ENCODE measurements at regions not wholly inside any gene's neighbourhood (a gene's known extent, or its start where the extent isn't known, plus 50 kb on each side); places are given as distances from the start of the nearest gene placed in this dataset.

DNA sequence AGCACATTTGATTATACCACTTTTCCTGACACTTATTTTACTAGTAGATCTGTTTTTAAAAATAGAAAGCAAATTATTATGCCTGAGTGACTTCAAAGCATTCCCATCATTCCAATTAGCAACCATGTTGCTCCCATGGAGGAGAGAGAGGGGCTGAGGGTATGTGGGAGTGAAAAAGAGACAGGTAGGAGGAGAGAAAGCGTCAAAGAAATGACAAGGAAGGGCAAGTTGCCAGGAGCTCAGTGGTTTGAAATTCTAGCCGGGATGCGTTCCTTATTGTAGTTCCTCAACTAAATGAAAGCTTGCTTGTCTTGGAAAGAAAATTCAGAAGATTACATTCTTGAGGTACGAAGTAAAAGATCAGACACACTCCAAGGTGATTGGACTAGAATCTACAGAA is 92.4 kb upstream of the PKP2 start:
- ChIA-PET POLR2A (no interaction called here), CTCF (ENCODE audit: low intra/inter-chr PET ratio, low total read pairs) (no interaction called here)
- Histone ChIP-seq H3K27ac (ENCODE audit: extremely low read length, insufficient read depth, low read length) (no peak overlapping the region), H4K20me1 (ENCODE audit: insufficient read depth, low read length) (no peaks in the 10 kb centered on the region), H3K4me3 (replicated peaks in 1 of 3; ENCODE audit: insufficient read depth in 1 of 3, low read depth in 2 of 3, low read length in 3 of 3) (no peak overlapping the region), H3K4me1 (ENCODE audit: insufficient read depth, low read length) (no peaks in the 10 kb centered on the region), H2AFZ (ENCODE audit: low read length) (no peak overlapping the region), H3K9me3 (ENCODE audit: low read length) (no peaks in the 10 kb centered on the region), H3K79me2 (ENCODE audit: insufficient read depth, low read length) (no peaks in the 10 kb centered on the region), H3K4me2 (ENCODE audit: low read depth, low read length) (no peak overlapping the region), H3K9ac (ENCODE audit: insufficient read depth, low read depth, low read length) (no peak overlapping the region), H3K36me3 (replicated peaks in 1 of 2; ENCODE audit: control insufficient read depth in 1 of 2, insufficient read depth in 2 of 2, low read length in 2 of 2) (no peaks in the 10 kb centered on the region), H3K27me3 (ENCODE audit: control insufficient read depth in 1 of 2, insufficient read depth in 2 of 2, low read length in 2 of 2) (peaks cover 0 to 1% of the 10 kb centered on the region in 2 experiments; a peak in 1 of 5 replicates)
- no TSS peak for BruUV-seq (replicated peaks)
- FAIRE-seq: no peak
- WGBS (ENCODE audit: low lambda C conversion rate): 5% methylated on average over 4 of the region's 4 CpGs
- in situ Hi-C loops (cut with HindIII; ENCODE audit: extremely low pct_ligation_motif_present, low pct_unique_long_range_greater_than_20kb): no loop called here
- DNase-seq (ENCODE audit: low spot score): no peak
- no peak for TF ChIP-seq ZSCAN25 (CRISPR knock-in tag; IDR thresholded peaks at IDR 0.05)
- no peak for ATAC-seq
- intact Hi-C loops (cut with micrococcal nuclease; ENCODE audit: unreplicated experiment): no loop called here

DNA sequence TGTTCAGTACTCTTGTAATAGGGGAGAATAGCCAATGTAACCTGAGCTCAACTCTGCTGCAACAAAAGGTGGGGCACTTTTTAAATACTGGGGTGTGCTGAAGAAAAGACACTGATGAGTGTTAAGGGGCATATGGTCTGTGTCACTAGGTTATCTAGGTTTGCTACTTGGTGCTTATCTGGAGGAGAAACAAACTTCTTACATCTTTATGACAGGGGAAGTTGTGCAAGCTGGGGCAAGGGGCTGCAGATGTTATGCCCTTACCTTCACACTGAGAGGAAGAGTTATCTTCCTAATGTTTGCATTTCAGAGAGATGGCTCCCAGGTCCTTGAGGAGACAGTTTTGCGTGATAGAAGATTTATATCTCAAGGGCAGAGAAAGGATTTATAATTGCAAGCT is 90.9 kb upstream of the PKP2 start:
- DNase-seq (ENCODE audit: low spot score) (no peak), ATAC-seq (no peak), FAIRE-seq (no peak)
- Histone ChIP-seq H3K4me3 (replicated peaks in 1 of 3; ENCODE audit: insufficient read depth in 1 of 3, low read depth in 2 of 3, low read length in 3 of 3) (no peak overlapping the region), H4K20me1 (ENCODE audit: insufficient read depth, low read length) (no peaks in the 10 kb centered on the region), H3K36me3 (replicated peaks in 1 of 2; ENCODE audit: control insufficient read depth in 1 of 2, insufficient read depth in 2 of 2, low read length in 2 of 2) (no peaks in the 10 kb centered on the region), H3K79me2 (ENCODE audit: insufficient read depth, low read length) (no peaks in the 10 kb centered on the region), H3K9me3 (ENCODE audit: low read length) (no peaks in the 10 kb centered on the region), H3K27ac (ENCODE audit: extremely low read length, insufficient read depth, low read length) (no peak overlapping the region), H2AFZ (ENCODE audit: low read length) (no peak overlapping the region), H3K4me2 (ENCODE audit: low read depth, low read length) (no peak overlapping the region), H3K9ac (ENCODE audit: insufficient read depth, low read depth, low read length) (no peak overlapping the region), H3K27me3 (ENCODE audit: control insufficient read depth in 1 of 2, insufficient read depth in 2 of 2, low read length in 2 of 2) (peaks cover 0 to 1% of the 10 kb centered on the region in 2 experiments; a peak in 1 of 5 replicates), H3K4me1 (ENCODE audit: insufficient read depth, low read length) (no peaks in the 10 kb centered on the region)
- in situ Hi-C loops (cut with HindIII; ENCODE audit: extremely low pct_ligation_motif_present, low pct_unique_long_range_greater_than_20kb) (no loop called here), intact Hi-C loops (cut with micrococcal nuclease; ENCODE audit: unreplicated experiment) (no loop called here)
- WGBS (ENCODE audit: low lambda C conversion rate): 0% methylated on average over 1 of the region's 1 CpG
- BruUV-seq (replicated peaks): no TSS peak
- ChIA-PET POLR2A (no interaction called here), CTCF (ENCODE audit: low intra/inter-chr PET ratio, low total read pairs) (no interaction called here)
- TF ChIP-seq, protein P1, sequence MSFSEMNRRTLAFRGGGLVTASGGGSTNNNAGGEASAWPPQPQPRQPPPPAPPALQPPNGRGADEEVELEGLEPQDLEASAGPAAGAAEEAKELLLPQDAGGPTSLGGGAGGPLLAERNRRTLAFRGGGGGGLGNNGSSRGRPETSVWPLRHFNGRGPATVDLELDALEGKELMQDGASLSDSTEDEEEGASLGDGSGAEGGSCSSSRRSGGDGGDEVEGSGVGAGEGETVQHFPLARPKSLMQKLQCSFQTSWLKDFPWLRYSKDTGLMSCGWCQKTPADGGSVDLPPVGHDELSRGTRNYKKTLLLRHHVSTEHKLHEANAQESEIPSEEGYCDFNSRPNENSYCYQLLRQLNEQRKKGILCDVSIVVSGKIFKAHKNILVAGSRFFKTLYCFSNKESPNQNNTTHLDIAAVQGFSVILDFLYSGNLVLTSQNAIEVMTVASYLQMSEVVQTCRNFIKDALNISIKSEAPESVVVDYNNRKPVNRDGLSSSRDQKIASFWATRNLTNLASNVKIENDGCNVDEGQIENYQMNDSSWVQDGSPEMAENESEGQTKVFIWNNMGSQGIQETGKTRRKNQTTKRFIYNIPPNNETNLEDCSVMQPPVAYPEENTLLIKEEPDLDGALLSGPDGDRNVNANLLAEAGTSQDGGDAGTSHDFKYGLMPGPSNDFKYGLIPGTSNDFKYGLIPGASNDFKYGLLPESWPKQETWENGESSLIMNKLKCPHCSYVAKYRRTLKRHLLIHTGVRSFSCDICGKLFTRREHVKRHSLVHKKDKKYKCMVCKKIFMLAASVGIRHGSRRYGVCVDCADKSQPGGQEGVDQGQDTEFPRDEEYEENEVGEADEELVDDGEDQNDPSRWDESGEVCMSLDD (CRISPR knock-in tag; IDR thresholded peaks at IDR 0.05; ENCODE audit: borderline replicate concordance): no peak
- TF ChIP-seq PAX8 (CRISPR knock-in tag; IDR thresholded peaks at IDR 0.05; ENCODE audit: borderline replicate concordance) (no peak), HNF4G (IDR thresholded peaks at IDR 0.05; ENCODE audit: borderline replicate concordance, low read depth, low read length) (no peak), HNF4G (CRISPR knock-in tag; IDR thresholded peaks at IDR 0.05; ENCODE audit: borderline replicate concordance, low read depth) (no peak), YEATS2 (CRISPR knock-in tag; IDR thresholded peaks at IDR 0.05; ENCODE audit: borderline replicate concordance) (no peak), RBM22 (optimal IDR thresholded peaks at IDR 0.05; ENCODE audit: low read length) (no peak), EEA1 (CRISPR knock-in tag; IDR thresholded peaks at IDR 0.05; ENCODE audit: borderline replicate concordance) (no peak), SCMH1 (CRISPR knock-in tag; IDR thresholded peaks at IDR 0.05; ENCODE audit: borderline replicate concordance) (no peak), RFX5 (IDR thresholded peaks at IDR 0.05; ENCODE audit: low read depth, low read length) (no peak), ZNF562 (CRISPR knock-in tag; IDR thresholded peaks at IDR 0.05; ENCODE audit: borderline replicate concordance) (no peak)
- TF ChIP-seq, protein P2, sequence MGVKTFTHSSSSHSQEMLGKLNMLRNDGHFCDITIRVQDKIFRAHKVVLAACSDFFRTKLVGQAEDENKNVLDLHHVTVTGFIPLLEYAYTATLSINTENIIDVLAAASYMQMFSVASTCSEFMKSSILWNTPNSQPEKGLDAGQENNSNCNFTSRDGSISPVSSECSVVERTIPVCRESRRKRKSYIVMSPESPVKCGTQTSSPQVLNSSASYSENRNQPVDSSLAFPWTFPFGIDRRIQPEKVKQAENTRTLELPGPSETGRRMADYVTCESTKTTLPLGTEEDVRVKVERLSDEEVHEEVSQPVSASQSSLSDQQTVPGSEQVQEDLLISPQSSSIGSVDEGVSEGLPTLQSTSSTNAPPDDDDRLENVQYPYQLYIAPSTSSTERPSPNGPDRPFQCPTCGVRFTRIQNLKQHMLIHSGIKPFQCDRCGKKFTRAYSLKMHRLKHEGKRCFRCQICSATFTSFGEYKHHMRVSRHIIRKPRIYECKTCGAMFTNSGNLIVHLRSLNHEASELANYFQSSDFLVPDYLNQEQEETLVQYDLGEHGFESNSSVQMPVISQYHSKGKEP (CRISPR knock-in tag; IDR thresholded peaks at IDR 0.05): no peak
- TF ChIP-seq, protein P3, sequence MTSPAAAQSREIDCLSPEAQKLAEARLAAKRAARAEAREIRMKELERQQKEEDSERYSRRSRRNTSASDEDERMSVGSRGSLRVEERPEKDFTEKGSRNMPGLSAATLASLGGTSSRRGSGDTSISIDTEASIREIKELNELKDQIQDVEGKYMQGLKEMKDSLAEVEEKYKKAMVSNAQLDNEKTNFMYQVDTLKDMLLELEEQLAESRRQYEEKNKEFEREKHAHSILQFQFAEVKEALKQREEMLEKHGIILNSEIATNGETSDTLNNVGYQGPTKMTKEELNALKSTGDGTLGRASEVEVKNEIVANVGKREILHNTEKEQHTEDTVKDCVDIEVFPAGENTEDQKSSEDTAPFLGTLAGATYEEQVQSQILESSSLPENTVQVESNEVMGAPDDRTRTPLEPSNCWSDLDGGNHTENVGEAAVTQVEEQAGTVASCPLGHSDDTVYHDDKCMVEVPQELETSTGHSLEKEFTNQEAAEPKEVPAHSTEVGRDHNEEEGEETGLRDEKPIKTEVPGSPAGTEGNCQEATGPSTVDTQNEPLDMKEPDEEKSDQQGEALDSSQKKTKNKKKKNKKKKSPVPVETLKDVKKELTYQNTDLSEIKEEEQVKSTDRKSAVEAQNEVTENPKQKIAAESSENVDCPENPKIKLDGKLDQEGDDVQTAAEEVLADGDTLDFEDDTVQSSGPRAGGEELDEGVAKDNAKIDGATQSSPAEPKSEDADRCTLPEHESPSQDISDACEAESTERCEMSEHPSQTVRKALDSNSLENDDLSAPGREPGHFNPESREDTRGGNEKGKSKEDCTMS (CRISPR knock-in tag; conservative IDR thresholded peaks at IDR 0.05): no peak
